H1 (cell line): ENCODE measurements at regions not wholly inside any gene's neighbourhood (a gene's known extent, or its start where the extent isn't known, plus 50 kb on each side); places are given as distances from the start of the nearest gene placed in this dataset.

Experiments used
- BRCA1 ChIP-seq: IDR thresholded peaks from 2 replicates; pipeline ENCODE4 v1.6.1; 2012; ENCODE audit warnings: low read depth, low read length, improper control_type of control experiment
- EGR1 ChIP-seq: IDR thresholded peaks from 2 replicates; pipeline ENCODE4 v1.6.1; 2011; ENCODE audit warnings: low read depth, low read length, borderline replicate concordance
- EP300 ChIP-seq, 2 experiments: IDR thresholded peaks; 1 replicate in 1 of 2; 2 replicates in 1 of 2; pipeline ENCODE4 v1.6.1; 2011 to 2012; ENCODE audit warnings: low read depth in 2 of 2, low read length in 2 of 2, mild to moderate bottlenecking in 2 of 2, borderline replicate concordance in 1 of 2, inconsistent platforms in 1 of 2, moderate library complexity in 1 of 2
- EZH2 ChIP-seq: fragments of 200-600 bp; sonication (generic); IDR thresholded peaks from 2 replicates; pipeline ENCODE4 v1.7.1; 2012; ENCODE audit warnings: low read depth, mild to moderate bottlenecking, moderate library complexity, low read length, inconsistent platforms; ENCODE audit not compliant: severe bottlenecking
- HDAC6 ChIP-seq: IDR thresholded peaks from one replicate; pipeline ENCODE4 v1.7.1; 2012; ENCODE audit warnings: low read depth, mild to moderate bottlenecking, inconsistent platforms, low read length, moderate library complexity
- JUN ChIP-seq: IDR thresholded peaks from 2 replicates; pipeline ENCODE4 v1.6.1; 2011; ENCODE audit warnings: low read depth, mild to moderate bottlenecking, improper control_type of control experiment, low read length
- POU5F1 ChIP-seq: IDR thresholded peaks from 2 replicates; pipeline ENCODE4 v1.6.1; 2011; ENCODE audit warnings: low read depth, mild to moderate bottlenecking, low read length, moderate library complexity
- RAD21 ChIP-seq, 2 experiments: IDR thresholded peaks in 1 of 2; conservative IDR thresholded peaks in 1 of 2; 2 replicates each; pipeline ENCODE4 v1.6.1; 2011; ENCODE audit warnings: low read depth in 2 of 2, low read length in 2 of 2, improper control_type of control experiment in 1 of 2, inconsistent platforms in 1 of 2, mild to moderate bottlenecking in 1 of 2, moderate library complexity in 1 of 2
- RFX5 ChIP-seq: IDR thresholded peaks from 2 replicates; pipeline ENCODE4 v1.6.1; 2011; ENCODE audit warnings: low read depth, low read length, improper control_type of control experiment, borderline replicate concordance
- TF ChIP-seq, protein P1 (sequence below), 3 experiments: IDR thresholded peaks; 1 replicate in 2 of 3; 2 replicates in 1 of 3; pipeline versions ENCODE4 v1.5.1 to v1.6.1; 2011; ENCODE audit warnings: low read length in 3 of 3, mild to moderate bottlenecking in 3 of 3, inconsistent platforms in 2 of 3, low read depth in 1 of 3, moderate library complexity in 1 of 3; ENCODE audit not compliant: insufficient read depth in 1 of 3; ENCODE audit errors: control extremely low read depth in 1 of 3

DNA sequence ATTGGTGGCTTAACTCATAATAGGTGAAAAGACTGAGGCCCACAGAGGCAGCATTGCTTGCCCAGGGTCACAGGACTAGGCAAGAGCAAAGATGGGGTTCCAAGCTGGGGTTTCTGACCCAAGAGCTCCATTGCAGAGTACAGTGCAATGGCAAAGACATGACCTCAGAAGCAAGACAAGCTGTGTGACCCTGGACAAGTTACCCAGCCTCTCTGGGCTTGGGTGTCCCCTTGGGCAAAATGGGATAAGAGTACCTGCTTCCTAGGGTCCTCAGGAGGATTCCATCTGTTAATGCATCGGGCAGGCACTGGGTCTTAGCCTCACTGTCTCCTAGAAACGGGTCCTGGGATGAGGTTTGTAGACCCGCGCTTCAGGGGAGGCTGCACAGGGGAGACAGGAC is 111.6 kb upstream of the NCOR2 start:
- TF ChIP-seq JUN (no peak), BRCA1 (no peak), EP300 (IDR thresholded peaks at IDR 0.05; ENCODE audit: borderline replicate concordance in 1 of 2, low read depth in 2 of 2, low read length in 2 of 2) (no peak), HDAC6 (no peak), EZH2 (no peak), RAD21 (IDR thresholded peaks at IDR 0.05 in 1 of 2, conservative IDR thresholded peaks at IDR 0.05 in 1 of 2; ENCODE audit: low read depth in 2 of 2, low read length in 2 of 2) (no peak), POU5F1 (no peak), EGR1 (no peak), RFX5 (no peak)
- TF ChIP-seq, protein P1, sequence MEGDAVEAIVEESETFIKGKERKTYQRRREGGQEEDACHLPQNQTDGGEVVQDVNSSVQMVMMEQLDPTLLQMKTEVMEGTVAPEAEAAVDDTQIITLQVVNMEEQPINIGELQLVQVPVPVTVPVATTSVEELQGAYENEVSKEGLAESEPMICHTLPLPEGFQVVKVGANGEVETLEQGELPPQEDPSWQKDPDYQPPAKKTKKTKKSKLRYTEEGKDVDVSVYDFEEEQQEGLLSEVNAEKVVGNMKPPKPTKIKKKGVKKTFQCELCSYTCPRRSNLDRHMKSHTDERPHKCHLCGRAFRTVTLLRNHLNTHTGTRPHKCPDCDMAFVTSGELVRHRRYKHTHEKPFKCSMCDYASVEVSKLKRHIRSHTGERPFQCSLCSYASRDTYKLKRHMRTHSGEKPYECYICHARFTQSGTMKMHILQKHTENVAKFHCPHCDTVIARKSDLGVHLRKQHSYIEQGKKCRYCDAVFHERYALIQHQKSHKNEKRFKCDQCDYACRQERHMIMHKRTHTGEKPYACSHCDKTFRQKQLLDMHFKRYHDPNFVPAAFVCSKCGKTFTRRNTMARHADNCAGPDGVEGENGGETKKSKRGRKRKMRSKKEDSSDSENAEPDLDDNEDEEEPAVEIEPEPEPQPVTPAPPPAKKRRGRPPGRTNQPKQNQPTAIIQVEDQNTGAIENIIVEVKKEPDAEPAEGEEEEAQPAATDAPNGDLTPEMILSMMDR (IDR thresholded peaks at IDR 0.05; ENCODE audit: control extremely low read depth in 1 of 3, insufficient read depth in 1 of 3, low read depth in 1 of 3, low read length in 3 of 3) = no peak
